ENCODE measurements at regions not wholly inside any gene's neighbourhood (a gene's known extent, or its start where the extent isn't known, plus 50 kb on each side); places are given as distances from the start of the nearest gene placed in this dataset.

GRCh38 chr14:104247336-104248202 is 109.2 kb downstream of the KIF26A start:
- TF ChIP-seq REST (IDR thresholded peaks at IDR 0.05; ENCODE audit: insufficient read depth in 1 of 2, low read depth in 2 of 2, low read length in 2 of 2) (no peak), TAF1 (IDR thresholded peaks at IDR 0.05; ENCODE audit: borderline replicate concordance, insufficient read depth, low read length) (no peak), FOXP2 (optimal IDR thresholded peaks at IDR 0.05; ENCODE audit: borderline replicate concordance, extremely low read depth, extremely low read length, insufficient read depth) (no peak), SIN3A (IDR thresholded peaks at IDR 0.05; ENCODE audit: borderline replicate concordance, insufficient read depth, low read length) (no peak), POLR2AphosphoS5 (IDR thresholded peaks at IDR 0.05; ENCODE audit: low read depth, low read length) (no peak)

GRCh38 chr14:104248203-104249055 is 110.0 kb downstream of the KIF26A start:
- TF ChIP-seq POLR2AphosphoS5 (IDR thresholded peaks at IDR 0.05; ENCODE audit: low read depth, low read length) (no peak), FOXP2 (optimal IDR thresholded peaks at IDR 0.05; ENCODE audit: borderline replicate concordance, extremely low read depth, extremely low read length, insufficient read depth) (no peak), REST (IDR thresholded peaks at IDR 0.05; ENCODE audit: insufficient read depth in 1 of 2, low read depth in 2 of 2, low read length in 2 of 2) (no peak), TAF1 (IDR thresholded peaks at IDR 0.05; ENCODE audit: borderline replicate concordance, insufficient read depth, low read length) (no peak), SIN3A (IDR thresholded peaks at IDR 0.05; ENCODE audit: borderline replicate concordance, insufficient read depth, low read length) (no peak)

GRCh38 chr14:104249089-104249488 is 110.7 kb downstream of the KIF26A start:
- no peak for TF ChIP-seq TAF1 (IDR thresholded peaks at IDR 0.05; ENCODE audit: borderline replicate concordance, insufficient read depth, low read length)
- TF ChIP-seq POLR2AphosphoS5 (IDR thresholded peaks at IDR 0.05; ENCODE audit: low read depth, low read length), result no peak
- TF ChIP-seq REST (IDR thresholded peaks at IDR 0.05; ENCODE audit: insufficient read depth in 1 of 2, low read depth in 2 of 2, low read length in 2 of 2), result no peak
- TF ChIP-seq FOXP2 (optimal IDR thresholded peaks at IDR 0.05; ENCODE audit: borderline replicate concordance, extremely low read depth, extremely low read length, insufficient read depth), result no peak
- no peak for TF ChIP-seq SIN3A (IDR thresholded peaks at IDR 0.05; ENCODE audit: borderline replicate concordance, insufficient read depth, low read length)

GRCh38 chr14:104249706-104250105 is 111.3 kb downstream of the KIF26A start:
- TF ChIP-seq POLR2AphosphoS5 (IDR thresholded peaks at IDR 0.05; ENCODE audit: low read depth, low read length) (no peak), SIN3A (IDR thresholded peaks at IDR 0.05; ENCODE audit: borderline replicate concordance, insufficient read depth, low read length) (no peak), FOXP2 (optimal IDR thresholded peaks at IDR 0.05; ENCODE audit: borderline replicate concordance, extremely low read depth, extremely low read length, insufficient read depth) (no peak), REST (IDR thresholded peaks at IDR 0.05; ENCODE audit: insufficient read depth in 1 of 2, low read depth in 2 of 2, low read length in 2 of 2) (no peak), TAF1 (IDR thresholded peaks at IDR 0.05; ENCODE audit: borderline replicate concordance, insufficient read depth, low read length) (no peak)
